ENCODE measurements at regions not wholly inside any gene's neighbourhood (a gene's known extent, or its start where the extent isn't known, plus 50 kb on each side); places are given as distances from the start of the nearest gene placed in this dataset.

GRCh38 chr2:207240649-207241048 is 74.9 kb upstream of the KLF7 start:
- TF ChIP-seq POLR2A (IDR thresholded peaks at IDR 0.05) (no peak), CTCF (IDR thresholded peaks at IDR 0.05) (no peak)

All from adrenal gland (tissue), 5 donors.